SK-N-SH treated with all-trans-retinoic acid at 6 μM for 48 hours (cell line): ENCODE measurements at regions not wholly inside any gene's neighbourhood (a gene's known extent, or its start where the extent isn't known, plus 50 kb on each side); places are given as distances from the start of the nearest gene placed in this dataset.

Experiments used
- ATAC-seq: fragments of 200-7000 bp; cut with Tn5 transposase; 3 replicates; pipeline ENCODE4 v1.9.1; 2020; ENCODE audit warnings: mild to moderate bottlenecking, moderate library complexity
- ARNTL ChIP-seq: fragments of 450-650 bp; formaldehyde crosslinking; IDR thresholded peaks from 2 replicates; pipeline ENCODE4 v1.5.0; 2020; ENCODE audit warnings: low read depth, mild to moderate bottlenecking, moderate library complexity, borderline replicate concordance
- BACH2 ChIP-seq: fragments of 250-450 bp; sonication (Bioruptor Pico); IDR thresholded peaks from 2 replicates; pipeline ENCODE4 v1.9.0; 2021; ENCODE audit warnings: mild to moderate bottlenecking, borderline replicate concordance
- CSDC2 ChIP-seq: fragments of 250-450 bp; sonication (Bioruptor Pico); IDR thresholded peaks from 2 replicates; pipeline ENCODE4 v1.5.0; 2020; ENCODE audit warnings: mild to moderate bottlenecking, moderate library complexity
- CSRNP3 ChIP-seq: fragments of 250-450 bp; sonication (Bioruptor Pico); IDR thresholded peaks from 2 replicates; pipeline ENCODE4 v1.5.1; 2021; ENCODE audit warnings: mild to moderate bottlenecking, moderate library complexity
- ESRRG ChIP-seq: fragments of 250-450 bp; sonication (Bioruptor Pico); IDR thresholded peaks from 2 replicates; pipeline ENCODE4 v1.6.1; 2021; ENCODE audit warnings: mild to moderate bottlenecking
- OSR1 ChIP-seq: fragments of 250-450 bp; sonication (Bioruptor Pico); IDR thresholded peaks from 2 replicates; pipeline ENCODE4 v1.8.0; 2022; ENCODE audit warnings: moderate library complexity, mild to moderate bottlenecking, inconsistent platforms
- PATZ1 ChIP-seq: fragments of 250-450 bp; sonication (Bioruptor Pico); IDR thresholded peaks from 2 replicates; pipeline ENCODE4 v1.8.0; 2020; ENCODE audit warnings: mild to moderate bottlenecking, moderate library complexity, borderline replicate concordance
- PPARA ChIP-seq: fragments of 250-450 bp; sonication (Bioruptor Pico); IDR thresholded peaks from 2 replicates; pipeline ENCODE4 v1.5.0; 2020; ENCODE audit warnings: mild to moderate bottlenecking, borderline replicate concordance
- SNAI2 ChIP-seq: fragments of 250-450 bp; sonication (Bioruptor Pico); IDR thresholded peaks from 2 replicates; pipeline ENCODE4 v1.5.0; 2020; ENCODE audit warnings: mild to moderate bottlenecking, moderate library complexity
- TCF4 ChIP-seq: fragments of 250-450 bp; sonication (Bioruptor Pico); IDR thresholded peaks from 2 replicates; pipeline ENCODE4 v1.8.0; 2021; ENCODE audit warnings: mild to moderate bottlenecking, moderate library complexity, borderline replicate concordance
- TOX ChIP-seq: fragments of 250-450 bp; sonication (Bioruptor Pico); IDR thresholded peaks from 2 replicates; pipeline ENCODE4 v1.8.0; 2021; ENCODE audit warnings: mild to moderate bottlenecking, moderate library complexity, borderline replicate concordance
- TSHZ2 ChIP-seq: fragments of 250-450 bp; sonication (Bioruptor Pico); IDR thresholded peaks from 2 replicates; pipeline ENCODE4 v1.5.0; 2020; ENCODE audit warnings: mild to moderate bottlenecking, moderate library complexity
- ZC3H10 ChIP-seq: fragments of 250-450 bp; sonication (Bioruptor Pico); IDR thresholded peaks from 2 replicates; pipeline ENCODE4 v1.5.1; 2021; ENCODE audit warnings: mild to moderate bottlenecking, moderate library complexity
- ZFP3 ChIP-seq: fragments of 250-450 bp; sonication (Bioruptor Pico); IDR thresholded peaks from 2 replicates; pipeline ENCODE4 v1.5.0; 2020; ENCODE audit warnings: mild to moderate bottlenecking, moderate library complexity
- ZFP30 ChIP-seq: fragments of 450-650 bp; formaldehyde crosslinking; IDR thresholded peaks from 2 replicates; pipeline ENCODE4 v1.5.0; 2022; ENCODE audit warnings: mild to moderate bottlenecking, moderate library complexity
- ZNF70 ChIP-seq: fragments of 450-650 bp; formaldehyde crosslinking; IDR thresholded peaks from 2 replicates; pipeline ENCODE4 v1.5.0; 2020; ENCODE audit warnings: mild to moderate bottlenecking, moderate library complexity
- ZNF8 ChIP-seq: fragments of 450-650 bp; formaldehyde crosslinking; IDR thresholded peaks from 2 replicates; pipeline ENCODE4 v1.5.0; 2020; ENCODE audit warnings: mild to moderate bottlenecking, moderate library complexity

- no peak for ATAC-seq
- TF ChIP-seq CSRNP3 (no peak), OSR1 (CRISPR knock-in tag) (no peak), PATZ1 (CRISPR knock-in tag) (no peak), TCF4 (no peak)
Observed at GRCh38 chr5:126100767-126101166, 322.4 kb upstream of the GRAMD2B start.

GRCh38 chr5:126101901-126102300, 321.3 kb upstream of the GRAMD2B start:
- no peak for ATAC-seq
- TF ChIP-seq ZNF8 (no peak), ZC3H10 (CRISPR knock-in tag) (no peak), CSDC2 (CRISPR knock-in tag) (no peak), BACH2 (no peak), TCF4 (no peak), ARNTL (CRISPR knock-in tag) (no peak), ZFP3 (CRISPR knock-in tag) (no peak), PPARA (CRISPR knock-in tag) (no peak), TSHZ2 (CRISPR knock-in tag) (no peak), ESRRG (CRISPR knock-in tag) (no peak), PATZ1 (CRISPR knock-in tag) (no peak), OSR1 (CRISPR knock-in tag) (no peak), ZNF70 (no peak), TOX (no peak), ZFP30 (CRISPR knock-in tag) (no peak)

- no peak for TF ChIP-seq SNAI2 (CRISPR knock-in tag)
- no peak for TF ChIP-seq PATZ1 (CRISPR knock-in tag)
- TF ChIP-seq CSRNP3, result no peak
- no peak for ATAC-seq
Observed at GRCh38 chr5:126103050-126103449, 320.2 kb upstream of the GRAMD2B start.

- no peak for ATAC-seq
- TF ChIP-seq ARNTL (CRISPR knock-in tag), result no peak
- no peak for TF ChIP-seq ESRRG (CRISPR knock-in tag)
- no peak for TF ChIP-seq TSHZ2 (CRISPR knock-in tag)
- TF ChIP-seq OSR1 (CRISPR knock-in tag), result no peak
- no peak for TF ChIP-seq TCF4
- no peak for TF ChIP-seq ZFP30 (CRISPR knock-in tag)
- no peak for TF ChIP-seq ZNF8
- no peak for TF ChIP-seq CSRNP3
- TF ChIP-seq PPARA (CRISPR knock-in tag), result no peak
- TF ChIP-seq BACH2, result no peak
- TF ChIP-seq ZNF70, result no peak
Observed at GRCh38 chr5:126103868-126104267, 319.3 kb upstream of the GRAMD2B start.
